HUES6 (cell line): ENCODE measurements at regions not wholly inside any gene's neighbourhood (a gene's known extent, or its start where the extent isn't known, plus 50 kb on each side); places are given as distances from the start of the nearest gene placed in this dataset.

ENCODE experiments used
- H3K27ac ChIP-seq: 2 replicates; pipeline ENCODE4 v1.7.0; 2013; ENCODE audit warnings: low read depth, mild to moderate bottlenecking, low read length, inconsistent platforms
- H3K27me3 ChIP-seq: 2 replicates; pipeline ENCODE4 v1.6.1; 2013; ENCODE audit warnings: low read length; ENCODE audit not compliant: control insufficient read depth, insufficient read depth
- H3K36me3 ChIP-seq: 2 replicates; pipeline ENCODE4 v1.6.1; 2013; ENCODE audit warnings: low read length; ENCODE audit not compliant: control insufficient read depth, insufficient read depth
- H3K4me1 ChIP-seq: 2 replicates; pipeline ENCODE4 v1.6.1; 2013; ENCODE audit warnings: low read length; ENCODE audit not compliant: control insufficient read depth, insufficient read depth
- H3K4me3 ChIP-seq: 2 replicates; pipeline ENCODE4 v1.5.1; 2013; ENCODE audit warnings: low read depth, low read length
- H3K9ac ChIP-seq: one replicate; pipeline ENCODE4 v1.6.1; 2013; ENCODE audit warnings: mild to moderate bottlenecking, low read length
- H3K9me3 ChIP-seq: 2 replicates; pipeline ENCODE4 v1.6.1; 2013; ENCODE audit warnings: low read depth, low read length; ENCODE audit not compliant: control insufficient read depth, insufficient read depth

- Histone ChIP-seq H3K27ac (no peak overlapping the region), H3K27me3 (no peaks in the 10 kb centered on the region), H3K36me3 (peaks cover 40% of the 10 kb centered on the region), H3K4me3 (no peak overlapping the region), H3K4me1 (no peaks in the 10 kb centered on the region), H3K9ac (no peak overlapping the region), H3K9me3 (peaks cover 28% of the 10 kb centered on the region; the same call in 1 of the 2 replicates)
These were observed 121.6 kb upstream of the RTL1 start for GRCh38 chr14:101025131-101025530.

GRCh38 chr14:101025696-101026095, 122.2 kb upstream of the RTL1 start:
- Histone ChIP-seq H3K9ac (no peak overlapping the region), H3K9me3 (peaks cover 24% of the 10 kb centered on the region; the same call in 1 of the 2 replicates), H3K4me1 (no peaks in the 10 kb centered on the region), H3K4me3 (no peak overlapping the region), H3K36me3 (peaks cover 43% of the 10 kb centered on the region), H3K27me3 (no peaks in the 10 kb centered on the region), H3K27ac (no peak overlapping the region)

- H3K36me3 ChIP-seq, result peaks cover 43% of the 10 kb centered on the region
- no peaks in the 10 kb centered on the region for H3K4me1 ChIP-seq
- no peaks in the 10 kb centered on the region for H3K27me3 ChIP-seq
- H3K4me3 ChIP-seq, result no peak overlapping the region
- no peak overlapping the region for H3K9ac ChIP-seq
- no peak overlapping the region for H3K27ac ChIP-seq
- peaks cover 24% of the 10 kb centered on the region; the same call in 1 of the 2 replicates for H3K9me3 ChIP-seq
These were observed 122.8 kb upstream of the RTL1 start for GRCh38 chr14:101026341-101026740.

GRCh38 chr14:101027291-101027690, 123.8 kb upstream of the RTL1 start:
- Histone ChIP-seq H3K9ac (no peak overlapping the region), H3K4me1 (no peaks in the 10 kb centered on the region), H3K9me3 (peaks cover 18% of the 10 kb centered on the region; the same call in 1 of the 2 replicates), H3K4me3 (no peak overlapping the region), H3K27me3 (no peaks in the 10 kb centered on the region), H3K27ac (no peak overlapping the region), H3K36me3 (peaks cover 35% of the 10 kb centered on the region)

- peaks cover 32% of the 10 kb centered on the region for H3K36me3 ChIP-seq
- H3K9ac ChIP-seq, result no peak overlapping the region
- H3K9me3 ChIP-seq, result peaks cover 16% of the 10 kb centered on the region; the same call in 1 of the 2 replicates
- H3K27ac ChIP-seq, result no peak overlapping the region
- no peak overlapping the region for H3K4me3 ChIP-seq
- H3K27me3 ChIP-seq, result no peaks in the 10 kb centered on the region
- H3K4me1 ChIP-seq, result no peaks in the 10 kb centered on the region
These were observed 124.4 kb upstream of the RTL1 start for GRCh38 chr14:101027966-101028365.

GRCh38 chr14:101028971-101029667, 125.6 kb upstream of the RTL1 start:
- Histone ChIP-seq H3K27me3 (no peaks in the 10 kb centered on the region), H3K4me3 (no peak overlapping the region), H3K4me1 (no peaks in the 10 kb centered on the region), H3K9ac (no peak overlapping the region), H3K9me3 (peaks cover 5% of the 10 kb centered on the region; the same call in 1 of the 2 replicates), H3K27ac (no peak overlapping the region), H3K36me3 (peaks cover 21% of the 10 kb centered on the region)

GRCh38 chr14:101029668-101030290, 126.3 kb upstream of the RTL1 start:
- Histone ChIP-seq H3K9me3 (peaks cover 2% of the 10 kb centered on the region; the same call in 1 of the 2 replicates), H3K4me1 (no peaks in the 10 kb centered on the region), H3K9ac (no peak overlapping the region), H3K4me3 (no peak overlapping the region), H3K27ac (no peak overlapping the region), H3K27me3 (no peaks in the 10 kb centered on the region), H3K36me3 (peaks cover 15% of the 10 kb centered on the region; the same call in 1 of the 2 replicates)

- no peaks in the 10 kb centered on the region for H3K27me3 ChIP-seq
- peaks cover 19% of the 10 kb centered on the region; the same call in 1 of the 2 replicates for H3K36me3 ChIP-seq
- no peak overlapping the region for H3K9ac ChIP-seq
- H3K4me1 ChIP-seq, result no peaks in the 10 kb centered on the region
- no peak overlapping the region for H3K27ac ChIP-seq
- H3K4me3 ChIP-seq, result no peak overlapping the region
- H3K9me3 ChIP-seq, result peaks cover under 1% of the 10 kb centered on the region; the same call in 1 of the 2 replicates
These were observed 127.1 kb upstream of the RTL1 start for GRCh38 chr14:101030586-101030985.

- H3K36me3 ChIP-seq, result peaks cover 25% of the 10 kb centered on the region; the same call in 1 of the 2 replicates
- H3K27me3 ChIP-seq, result no peaks in the 10 kb centered on the region
- H3K4me3 ChIP-seq, result no peak overlapping the region
These were observed 127.7 kb upstream of the RTL1 start for GRCh38 chr14:101031186-101031585.

GRCh38 chr14:101031721-101032120, 128.2 kb upstream of the RTL1 start:
- H3K4me1 ChIP-seq, result no peaks in the 10 kb centered on the region
- peaks cover 26% of the 10 kb centered on the region; the same call in 1 of the 2 replicates for H3K36me3 ChIP-seq
- no peak overlapping the region for H3K4me3 ChIP-seq
- no peak overlapping the region for H3K9ac ChIP-seq
- no peaks in the 10 kb centered on the region for H3K27me3 ChIP-seq
- H3K9me3 ChIP-seq, result no peaks in the 10 kb centered on the region
- H3K27ac ChIP-seq, result no peak overlapping the region

More at GRCh38 chr14:101031186-101031585, 127.7 kb upstream of the RTL1 start:
- Histone ChIP-seq H3K4me1 (no peaks in the 10 kb centered on the region), H3K9ac (no peak overlapping the region), H3K9me3 (no peaks in the 10 kb centered on the region), H3K27ac (no peak overlapping the region)

- peaks cover 28% of the 10 kb centered on the region; the same call in 1 of the 2 replicates for H3K36me3 ChIP-seq
- H3K9me3 ChIP-seq, result no peaks in the 10 kb centered on the region
- H3K4me3 ChIP-seq, result no peak overlapping the region
- no peak overlapping the region for H3K27ac ChIP-seq
- H3K27me3 ChIP-seq, result no peaks in the 10 kb centered on the region
- no peaks in the 10 kb centered on the region for H3K4me1 ChIP-seq
- no peak overlapping the region for H3K9ac ChIP-seq
These were observed 128.9 kb upstream of the RTL1 start for GRCh38 chr14:101032433-101032832.
